CD4-positive, alpha-beta T cell (primary cell): ENCODE measurements at regions not wholly inside any gene's neighbourhood (a gene's known extent, or its start where the extent isn't known, plus 50 kb on each side); places are given as distances from the start of the nearest gene placed in this dataset.

Source experiments
- ATAC-seq: fragments of 200-7000 bp; cut with Tn5 transposase; one replicate; pipeline ENCODE4 v1.10.0; 2022; ENCODE audit warnings: mild to moderate bottlenecking; ENCODE audit not compliant: poor library complexity
- CTCF ChIA-PET: fragments of 350-600 bp; sonication (Branson Sonifier 250); formaldehyde crosslinking; loops from one replicate; lab custom pipeline; 2021; ENCODE audit warnings: antibody characterized with exemption, inconsistent platforms; lab: Charles Lee
- POLR2A ChIA-PET: fragments of 350-600 bp; sonication (Branson Sonifier 250); formaldehyde crosslinking; loops from one replicate; lab custom pipeline; 2021; ENCODE audit warnings: antibody characterized with exemption, inconsistent platforms; lab: Charles Lee
- DNase-seq, 14 experiments: peaks; one replicate each; pipeline ENCODE4 v3.0.0-alpha.2; 2013 to 2020; ENCODE audit warnings: mixed read lengths in 2 of 14
- H3K27ac ChIP-seq, 2 donors: one replicate each; pipeline versions ENCODE4 v1.5.1 to v1.7.0; 2013; ENCODE audit warnings: low read length in 2 of 2, low read depth in 1 of 2, mild to moderate bottlenecking in 1 of 2
- H3K27me3 ChIP-seq, 2 experiments: 1 replicate in 1 of 2; 2 replicates in 1 of 2; pipeline versions ENCODE4 v1.6.1 to v1.7.0; 2013; ENCODE audit warnings: low read length in 2 of 2, control low read depth in 1 of 2, mild to moderate bottlenecking in 1 of 2, moderate library complexity in 1 of 2; ENCODE audit not compliant: insufficient read depth in 2 of 2, control insufficient read depth in 1 of 2
- H3K36me3 ChIP-seq: one replicate; pipeline ENCODE4 v1.6.1; 2013; ENCODE audit warnings: low read length, control low read depth; ENCODE audit not compliant: insufficient read depth
- H3K4me1 ChIP-seq: one replicate; pipeline ENCODE4 v1.6.1; 2013; ENCODE audit warnings: low read length, control low read depth; ENCODE audit not compliant: insufficient read depth
- H3K4me3 ChIP-seq: one replicate; pipeline ENCODE4 v1.5.1; 2013; ENCODE audit warnings: mild to moderate bottlenecking, low read length, moderate library complexity
- H3K9me3 ChIP-seq, 2 experiments: 1 replicate in 1 of 2; 2 replicates in 1 of 2; pipeline versions ENCODE4 v1.6.1 to v1.7.0; 2013; ENCODE audit warnings: low read length in 2 of 2, mild to moderate bottlenecking in 2 of 2, control low read depth in 1 of 2, moderate library complexity in 1 of 2; ENCODE audit not compliant: control insufficient read depth in 1 of 2, insufficient read depth in 1 of 2
- H3K27ac Mint-ChIP-seq: one replicate; pipeline ENCODE4 v1.8.0; 2020; ENCODE audit warnings: mixed read lengths
- H3K27me3 Mint-ChIP-seq: one replicate; pipeline ENCODE4 v1.8.0; 2021; ENCODE audit warnings: mixed read lengths
- H3K36me3 Mint-ChIP-seq: one replicate; pipeline ENCODE4 v1.8.0; 2021; ENCODE audit warnings: low read depth, mixed read lengths
- H3K4me1 Mint-ChIP-seq: one replicate; pipeline ENCODE4 v1.8.0; 2021; ENCODE audit warnings: low read depth, mixed read lengths
- H3K4me3 Mint-ChIP-seq: one replicate; pipeline ENCODE4 v1.8.0; 2020; ENCODE audit warnings: mild to moderate bottlenecking, mixed read lengths
- H3K9me3 Mint-ChIP-seq: one replicate; pipeline ENCODE4 v1.8.0; 2020; ENCODE audit warnings: mixed read lengths
- intact Hi-C, 2 experiments: fragments of 100-400 bp; cut with DNase I in 1 of 2; cut with micrococcal nuclease in 1 of 2; formaldehyde crosslinking; loops; one replicate each; pipeline versions ENCODE4 v1.15.1 to v1.9.0; 2023 to 2025; cut with DNase I, micrococcal nuclease
- TF ChIP-seq, protein P1 (sequence below): fragments of 200-600 bp; IDR thresholded peaks from one replicate; pipeline ENCODE4 v1.8.0; 2022; ENCODE audit warnings: antibody characterized with exemption, mild to moderate bottlenecking

- Mint-ChIP-seq H3K36me3 (no peaks in the 10 kb centered on the region), H3K4me3 (no peak overlapping the region), H3K27ac (no peak overlapping the region), H3K27me3 (no peaks in the 10 kb centered on the region), H3K9me3 (no peaks in the 10 kb centered on the region), H3K4me1 (no peaks in the 10 kb centered on the region)
- DNase-seq = no peak
- Histone ChIP-seq H3K27me3 (no peaks in the 10 kb centered on the region), H3K27ac (no peak overlapping the region), H3K9me3 (no peaks in the 10 kb centered on the region), H3K36me3 (no peaks in the 10 kb centered on the region), H3K4me1 (no peaks in the 10 kb centered on the region), H3K4me3 (no peak overlapping the region)
- CTCF ChIA-PET = no interaction called here
- TF ChIP-seq, protein P1, sequence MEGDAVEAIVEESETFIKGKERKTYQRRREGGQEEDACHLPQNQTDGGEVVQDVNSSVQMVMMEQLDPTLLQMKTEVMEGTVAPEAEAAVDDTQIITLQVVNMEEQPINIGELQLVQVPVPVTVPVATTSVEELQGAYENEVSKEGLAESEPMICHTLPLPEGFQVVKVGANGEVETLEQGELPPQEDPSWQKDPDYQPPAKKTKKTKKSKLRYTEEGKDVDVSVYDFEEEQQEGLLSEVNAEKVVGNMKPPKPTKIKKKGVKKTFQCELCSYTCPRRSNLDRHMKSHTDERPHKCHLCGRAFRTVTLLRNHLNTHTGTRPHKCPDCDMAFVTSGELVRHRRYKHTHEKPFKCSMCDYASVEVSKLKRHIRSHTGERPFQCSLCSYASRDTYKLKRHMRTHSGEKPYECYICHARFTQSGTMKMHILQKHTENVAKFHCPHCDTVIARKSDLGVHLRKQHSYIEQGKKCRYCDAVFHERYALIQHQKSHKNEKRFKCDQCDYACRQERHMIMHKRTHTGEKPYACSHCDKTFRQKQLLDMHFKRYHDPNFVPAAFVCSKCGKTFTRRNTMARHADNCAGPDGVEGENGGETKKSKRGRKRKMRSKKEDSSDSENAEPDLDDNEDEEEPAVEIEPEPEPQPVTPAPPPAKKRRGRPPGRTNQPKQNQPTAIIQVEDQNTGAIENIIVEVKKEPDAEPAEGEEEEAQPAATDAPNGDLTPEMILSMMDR = no peak
- ATAC-seq = no peak
- POLR2A ChIA-PET = no interaction called here
- intact Hi-C loops = no loop called here
Measured at GRCh38 chr4:144518181-144518895, 127.6 kb upstream of the HHIP start.

DNA sequence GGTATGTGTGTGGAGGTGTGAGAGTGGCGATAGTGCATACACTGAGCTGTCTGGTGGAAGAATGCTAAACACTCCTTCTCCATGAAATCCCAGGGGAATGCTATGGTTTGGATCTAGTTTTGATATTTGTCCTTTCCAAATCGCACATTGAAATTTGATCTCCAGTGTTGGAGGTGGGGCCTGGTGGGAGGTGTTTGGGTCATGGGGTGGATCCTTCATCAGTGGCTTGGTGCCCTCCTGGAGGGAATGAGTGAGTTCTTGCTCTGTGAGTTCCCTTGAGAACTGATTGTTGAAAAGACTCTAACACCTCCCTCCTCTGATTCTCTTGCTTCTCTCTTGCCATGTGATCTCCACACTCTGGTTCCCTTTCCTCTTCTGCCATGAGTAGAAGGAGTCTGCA lies 114.1 kb upstream of the HHIP start:
- CTCF ChIA-PET = no interaction called here
- ATAC-seq (no peak), DNase-seq (no peak)
- no peaks in the 10 kb centered on the region for H3K36me3 ChIP-seq
- H3K27ac Mint-ChIP-seq = no peak overlapping the region
- H3K4me3 ChIP-seq = no peak overlapping the region
- no peaks in the 10 kb centered on the region for H3K4me1 ChIP-seq
- H3K4me1 Mint-ChIP-seq = no peaks in the 10 kb centered on the region
- no peaks in the 10 kb centered on the region for H3K9me3 Mint-ChIP-seq
- H3K4me3 Mint-ChIP-seq = no peak overlapping the region
- intact Hi-C loops = no loop called here
- H3K27me3 Mint-ChIP-seq = no peaks in the 10 kb centered on the region
- no peaks in the 10 kb centered on the region for H3K36me3 Mint-ChIP-seq
- H3K9me3 ChIP-seq = no peaks in the 10 kb centered on the region
- H3K27ac ChIP-seq = no peak overlapping the region
- TF ChIP-seq, protein P1 = no peak
- POLR2A ChIA-PET = no interaction called here
- no peaks in the 10 kb centered on the region for H3K27me3 ChIP-seq

- H3K27ac ChIP-seq = no peak overlapping the region
- H3K27me3 Mint-ChIP-seq = no peaks in the 10 kb centered on the region
- H3K27me3 ChIP-seq = no peaks in the 10 kb centered on the region
- intact Hi-C loops = no loop called here
- H3K4me1 Mint-ChIP-seq = no peaks in the 10 kb centered on the region
- no peaks in the 10 kb centered on the region for H3K36me3 Mint-ChIP-seq
- no peaks in the 10 kb centered on the region for H3K9me3 ChIP-seq
- no peaks in the 10 kb centered on the region for H3K36me3 ChIP-seq
- H3K4me3 Mint-ChIP-seq = no peak overlapping the region
- H3K4me1 ChIP-seq = no peaks in the 10 kb centered on the region
- DNase-seq (no peak), ATAC-seq (no peak)
- no peak overlapping the region for H3K4me3 ChIP-seq
- TF ChIP-seq, protein P1 = no peak
- POLR2A ChIA-PET = no interaction called here
- CTCF ChIA-PET = no interaction called here
- H3K9me3 Mint-ChIP-seq = peaks cover 3% of the 10 kb centered on the region
- H3K27ac Mint-ChIP-seq = no peak overlapping the region
Measured at GRCh38 chr4:144547678-144548298, 98.2 kb upstream of the HHIP start.
